NCI-H1048 (cell line): ENCODE measurements at regions not wholly inside any gene's neighbourhood (a gene's known extent, or its start where the extent isn't known, plus 50 kb on each side); places are given as distances from the start of the nearest gene placed in this dataset.

ENCODE experiments used
- DNase-seq: peaks from one replicate; lab custom pipeline; 2025; lab: John Stamatoyannopoulos, UW

DNA sequence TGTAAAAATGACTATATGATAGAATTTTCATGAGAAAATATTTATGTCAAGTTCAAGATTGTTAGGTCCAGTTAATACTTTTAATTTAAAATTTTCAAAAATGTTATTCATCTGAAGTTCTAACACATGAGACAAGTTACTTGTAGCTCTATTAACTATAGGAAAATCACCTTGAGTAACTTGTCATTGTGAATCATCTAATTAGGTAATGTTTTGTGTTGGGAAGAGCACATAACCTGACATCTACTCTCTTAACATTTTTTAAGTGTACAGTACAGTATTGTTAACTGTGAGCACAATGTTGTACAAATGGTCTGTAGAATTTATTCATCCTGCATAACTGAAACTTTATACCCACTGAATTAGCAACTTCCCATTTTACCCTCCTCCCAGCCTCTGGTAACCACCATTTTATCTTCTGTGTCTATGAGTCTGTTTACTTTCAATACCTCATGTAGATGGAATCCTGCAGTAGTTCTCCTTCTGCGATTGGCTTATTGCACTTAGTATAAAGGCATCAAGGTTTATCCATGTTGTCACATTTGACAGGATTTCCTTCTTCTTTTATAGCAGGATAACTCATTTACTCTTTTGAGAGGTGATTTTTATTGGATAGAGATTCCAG, 54.6 kb downstream of the ARL4A start:
- no peak for DNase-seq

GRCh38 chr7:12746211-12746610, 58.8 kb downstream of the ARL4A start:
- no peak for DNase-seq

DNA sequence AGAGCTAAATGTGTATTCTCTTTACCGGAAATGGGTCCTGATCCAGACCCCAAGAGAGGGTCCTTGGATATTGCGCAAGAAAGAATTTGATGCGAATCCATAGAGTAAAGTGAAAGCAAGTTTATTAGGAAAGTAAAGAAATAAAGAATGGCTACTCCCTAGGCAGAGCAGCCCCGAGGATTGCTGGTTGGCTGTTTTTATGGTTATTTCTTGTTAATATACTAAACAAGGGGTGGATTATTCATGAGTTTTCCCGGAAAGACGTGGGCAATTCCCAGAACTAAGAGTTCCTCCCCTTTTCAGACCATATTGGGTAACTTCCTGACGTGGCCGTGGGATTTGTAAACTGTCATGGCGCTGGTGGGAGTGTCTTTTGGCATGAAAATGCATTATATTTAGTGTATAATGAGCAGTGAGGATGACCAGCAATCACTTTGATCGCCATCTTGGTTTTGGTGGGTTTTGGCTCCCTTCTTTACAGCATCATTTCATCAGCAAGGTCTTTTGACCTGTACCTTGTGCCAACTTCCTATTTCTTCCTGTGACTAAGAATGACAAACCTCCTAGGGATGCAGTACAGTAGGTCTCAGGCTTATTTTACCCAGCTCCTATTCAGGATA, 60.4 kb downstream of the ARL4A start:
- DNase-seq = no peak

- DNase-seq = no peak
These were observed 61.6 kb downstream of the ARL4A start for GRCh38 chr7:12749069-12749468.

GRCh38 chr7:12749746-12750145, 62.3 kb downstream of the ARL4A start:
- DNase-seq = no peak

DNA sequence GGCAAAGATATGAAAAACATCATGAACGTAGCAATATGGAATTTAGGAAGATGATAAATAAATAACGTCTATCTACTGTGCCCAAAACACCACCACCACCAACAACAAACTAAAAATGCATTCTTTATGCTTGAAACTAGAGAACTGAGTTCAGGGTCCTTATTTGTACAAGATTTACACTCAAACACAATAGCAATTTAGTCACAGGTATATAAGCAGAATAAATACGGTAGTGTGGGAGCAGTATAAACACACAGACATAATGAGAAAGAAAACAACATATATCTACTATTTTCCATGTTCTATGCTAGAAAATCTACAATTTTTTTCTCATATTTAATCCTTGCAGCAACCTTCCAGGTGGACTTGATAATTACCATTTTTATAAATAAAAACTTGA, 64.3 kb downstream of the ARL4A start:
- no peak for DNase-seq

DNA sequence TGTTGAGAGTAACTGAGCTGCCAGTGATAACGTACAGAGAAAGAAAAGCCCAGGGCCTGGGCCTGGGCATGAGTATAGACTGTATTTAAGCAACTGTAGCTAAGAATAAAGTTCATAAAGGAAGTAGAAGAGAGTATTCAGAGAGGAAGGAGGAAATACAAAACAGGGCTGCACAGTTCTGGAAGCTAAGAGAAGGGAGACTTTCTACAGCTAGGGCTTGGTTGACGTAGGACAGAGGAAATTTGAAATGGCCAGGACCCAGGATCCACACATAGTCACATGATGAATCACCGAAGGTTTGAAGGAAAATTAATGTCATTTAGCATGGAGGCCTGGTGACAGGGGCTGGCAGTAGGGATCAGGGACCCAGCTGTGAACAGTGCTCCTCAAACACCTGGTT, 66.7 kb downstream of the ARL4A start:
- no peak for DNase-seq

GRCh38 chr7:12756821-12757220, 69.4 kb downstream of the ARL4A start:
- DNase-seq = no peak

- DNase-seq = no peak
These were observed 70.0 kb downstream of the ARL4A start for GRCh38 chr7:12757443-12757842.

DNA sequence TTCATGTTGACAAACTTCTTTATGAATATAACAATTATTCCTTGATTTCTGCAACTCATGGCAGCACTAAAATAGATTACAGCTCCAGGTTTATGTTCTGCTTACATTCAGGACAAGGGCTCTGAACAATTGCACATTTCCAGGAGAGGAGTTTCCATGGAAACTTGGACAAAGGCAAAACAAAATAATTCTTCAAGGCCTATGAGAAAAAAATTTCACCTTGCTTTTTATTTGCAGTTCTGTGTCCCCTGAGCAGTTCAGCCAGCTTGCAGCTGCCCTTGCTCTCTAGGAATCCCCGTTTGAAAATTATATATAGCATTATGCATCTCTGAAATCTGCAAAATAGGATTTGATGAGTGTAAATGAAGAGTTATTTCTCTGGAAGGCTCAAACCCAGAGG, 71.7 kb downstream of the ARL4A start:
- DNase-seq = no peak

DNA sequence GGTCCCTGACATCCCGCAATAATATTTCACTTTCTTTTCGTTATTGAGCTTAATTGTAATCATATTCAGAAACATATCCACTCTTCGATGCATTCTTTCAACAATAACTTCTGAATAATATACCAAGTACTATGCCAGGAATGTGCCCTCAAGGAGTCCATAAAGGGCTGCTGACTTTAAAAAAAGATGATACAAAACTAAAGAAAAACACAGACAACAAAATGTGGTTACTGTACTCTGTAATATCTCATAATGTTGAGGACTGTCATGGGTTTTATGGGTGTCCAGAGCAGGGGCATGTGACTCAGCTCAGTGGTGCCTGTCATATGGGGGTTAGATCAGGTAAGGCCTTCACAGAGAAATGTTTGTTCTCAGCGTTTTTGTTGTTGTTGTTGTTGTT, 73.7 kb downstream of the ARL4A start:
- DNase-seq = no peak

GRCh38 chr7:12761691-12762090, 74.3 kb downstream of the ARL4A start:
- DNase-seq = no peak

GRCh38 chr7:12764458-12764891, 77.0 kb downstream of the ARL4A start:
- DNase-seq = peak; percentile 7

DNA sequence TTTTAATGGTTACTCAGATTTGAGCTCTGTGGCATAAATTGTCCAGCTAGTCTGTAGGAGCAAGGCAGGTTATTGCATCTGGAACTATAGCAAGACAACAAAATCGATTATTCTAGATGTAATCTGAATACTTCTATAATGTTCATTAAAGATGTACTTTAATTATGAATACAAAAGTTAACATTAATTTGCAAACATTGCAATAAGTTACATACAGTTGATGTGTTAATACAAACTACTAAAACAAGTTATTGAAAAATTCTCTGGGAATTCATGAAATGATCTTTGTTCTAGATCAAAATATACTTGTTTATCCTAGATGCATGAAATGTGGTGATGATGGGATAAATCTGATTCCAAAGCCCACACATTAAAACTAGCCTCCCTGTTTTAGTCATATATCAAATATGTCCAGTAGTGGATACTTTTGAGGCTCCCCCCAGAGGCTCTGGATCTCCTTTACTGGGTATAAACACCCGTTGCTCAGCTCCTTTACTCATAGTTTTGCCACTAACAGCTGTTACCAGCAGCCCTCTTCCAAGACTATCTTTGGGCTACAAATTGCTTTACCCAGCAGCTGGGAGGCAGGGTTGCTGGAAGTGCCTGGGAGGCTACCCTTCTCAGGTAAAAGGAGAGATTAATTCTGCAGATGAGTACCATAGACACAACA, 78.1 kb downstream of the ARL4A start:
- DNase-seq = no peak

DNA sequence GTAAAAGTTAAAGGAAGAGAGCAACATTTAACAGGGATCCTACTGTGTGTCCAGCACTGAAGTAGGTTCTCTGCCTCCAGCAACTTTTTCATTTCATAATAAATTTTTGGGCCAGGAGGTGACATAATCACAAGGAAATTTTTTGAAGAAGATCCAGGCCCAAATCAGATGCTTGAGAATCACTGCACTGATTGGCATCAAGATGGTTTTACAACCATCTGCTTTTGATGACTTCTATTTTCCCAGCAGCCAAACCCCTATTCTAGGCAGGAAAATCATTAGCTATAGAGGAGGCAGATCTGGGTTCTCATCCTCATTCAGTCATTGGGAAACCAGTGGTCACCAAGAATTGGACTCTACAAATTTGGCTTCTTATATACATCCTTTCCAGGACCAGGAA, 79.0 kb downstream of the ARL4A start:
- no peak for DNase-seq

DNA sequence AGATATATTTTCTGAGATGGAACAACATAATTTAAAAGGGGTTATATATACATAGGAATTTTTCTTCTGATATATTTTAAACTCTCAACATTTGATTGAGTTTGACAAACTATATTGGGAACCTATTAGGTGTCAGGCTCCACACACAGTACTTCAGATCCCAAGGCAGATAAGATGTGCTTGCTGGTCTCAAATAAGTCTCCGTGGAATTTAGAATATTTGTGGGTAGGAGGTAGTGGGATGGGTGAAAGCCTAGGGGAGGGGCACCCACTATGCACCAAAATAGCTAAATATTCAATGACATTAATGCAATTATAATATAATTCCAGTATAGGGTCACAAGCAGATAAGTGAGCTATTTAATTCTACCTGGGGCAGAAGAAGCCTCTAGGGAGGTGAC, 81.5 kb downstream of the ARL4A start:
- DNase-seq = no peak

- no peak for DNase-seq
These were observed 82.0 kb downstream of the ARL4A start for GRCh38 chr7:12769444-12769843.

GRCh38 chr7:12770227-12770975, 83.0 kb downstream of the ARL4A start:
- no peak for DNase-seq

- DNase-seq = peak; percentile 20
These were observed 84.0 kb downstream of the ARL4A start for GRCh38 chr7:12771378-12771877.

GRCh38 chr7:12772768-12773167, 85.3 kb downstream of the ARL4A start:
- DNase-seq = no peak

- DNase-seq = no peak
These were observed 89.8 kb downstream of the ARL4A start for GRCh38 chr7:12777257-12777656.

- no peak for DNase-seq
These were observed 92.5 kb downstream of the ARL4A start for GRCh38 chr7:12779947-12780346.
